Mesendoderm (in vitro differentiated cells): ENCODE measurements at regions not wholly inside any gene's neighbourhood (a gene's known extent, or its start where the extent isn't known, plus 50 kb on each side); places are given as distances from the start of the nearest gene placed in this dataset.

Source experiments
- DNase-seq: peaks from one replicate; pipeline ENCODE4 v3.0.0; 2013
- H2AK5ac ChIP-seq: 2 replicates; pipeline ENCODE4 v1.6.1; 2013; ENCODE audit warnings: low read length, inconsistent platforms
- H2BK120ac ChIP-seq: 2 replicates; pipeline ENCODE4 v1.6.1; 2013; ENCODE audit warnings: low read depth, mild to moderate bottlenecking, low read length, moderate library complexity, mixed read lengths
- H2BK15ac ChIP-seq: replicated peaks from 2 replicates; pipeline ENCODE4 v1.6.1; 2013; ENCODE audit warnings: low read depth, mild to moderate bottlenecking, moderate library complexity
- H2BK5ac ChIP-seq: 2 replicates; pipeline ENCODE4 v1.6.1; 2013; ENCODE audit warnings: low read length, inconsistent platforms
- H3K18ac ChIP-seq: 2 replicates; pipeline ENCODE4 v1.6.1; 2013; ENCODE audit warnings: mild to moderate bottlenecking, low read length, mixed read lengths
- H3K23ac ChIP-seq: one replicate; pipeline ENCODE4 v1.6.1; 2013; ENCODE audit warnings: low read length
- H3K27ac ChIP-seq: 2 replicates; pipeline ENCODE4 v1.5.1; 2013; ENCODE audit warnings: low read depth, mild to moderate bottlenecking, inconsistent platforms, low read length, moderate library complexity
- H3K27me3 ChIP-seq: 2 replicates; pipeline ENCODE4 v1.6.1; 2013; ENCODE audit warnings: low read length, control low read depth, mild to moderate bottlenecking, inconsistent platforms; ENCODE audit not compliant: insufficient read depth, poor library complexity
- H3K36me3 ChIP-seq: 2 replicates; pipeline ENCODE4 v1.6.1; 2013; ENCODE audit warnings: low read length, inconsistent platforms; ENCODE audit not compliant: control insufficient read depth, insufficient read depth
- H3K4ac ChIP-seq: one replicate; pipeline ENCODE4 v1.6.1; 2013; ENCODE audit warnings: low read depth, mild to moderate bottlenecking, low read length, moderate library complexity
- H3K4me1 ChIP-seq: 2 replicates; pipeline ENCODE4 v1.6.1; 2013; ENCODE audit warnings: low read depth, low read length, inconsistent platforms; ENCODE audit not compliant: control insufficient read depth
- H3K4me2 ChIP-seq: 2 replicates; pipeline ENCODE4 v1.6.1; 2013; ENCODE audit warnings: low read length
- H3K4me3 ChIP-seq: 2 replicates; pipeline ENCODE4 v1.5.1; 2013; ENCODE audit warnings: mild to moderate bottlenecking, low read length
- H3K56ac ChIP-seq: one replicate; pipeline ENCODE4 v1.6.1; 2013; ENCODE audit warnings: low read length
- H3K79me1 ChIP-seq: 2 replicates; pipeline ENCODE4 v1.6.1; 2013; ENCODE audit warnings: low read length, inconsistent platforms
- H3K79me2 ChIP-seq: 2 replicates; pipeline ENCODE4 v1.6.1; 2013; ENCODE audit warnings: mild to moderate bottlenecking, low read length; ENCODE audit not compliant: control insufficient read depth, insufficient read depth
- H3K9ac ChIP-seq: 2 replicates; pipeline ENCODE4 v1.6.1; 2013; ENCODE audit warnings: low read length, inconsistent platforms
- H4K5ac ChIP-seq: one replicate; pipeline ENCODE4 v1.6.1; 2013; ENCODE audit warnings: low read length
- H4K8ac ChIP-seq: one replicate; pipeline ENCODE4 v1.6.1; 2013; ENCODE audit warnings: low read depth, mild to moderate bottlenecking, control low read depth, low read length, moderate library complexity
- WGBS: extraction: QIAGEN DNeasy Blood & Tissue Kit; methylation state at CpG from one replicate; pipeline ENCODE4 v1.1.7; 2013; ENCODE audit warnings: low lambda C conversion rate, missing lambda C conversion rate; ENCODE audit not compliant: insufficient coverage; ENCODE audit errors: extremely low coverage; 5-methylcytosine and 5-hydroxymethylcytosine counted together

GRCh38 chr16:13680021-13680889, 239.7 kb upstream of the ERCC4 start:
- Histone ChIP-seq H3K79me2 (no peaks in the 10 kb centered on the region), H3K79me1 (no peaks in the 10 kb centered on the region), H4K5ac (no peak overlapping the region), H3K4ac (no peak overlapping the region), H3K56ac (no peak overlapping the region), H3K27me3 (no peaks in the 10 kb centered on the region), H3K4me3 (no peak overlapping the region), H3K4me1 (no peaks in the 10 kb centered on the region), H2AK5ac (no peak overlapping the region), H3K9ac (no peak overlapping the region), H3K27ac (no peak overlapping the region), H3K18ac (no peak overlapping the region), H3K36me3 (no peaks in the 10 kb centered on the region), H2BK5ac (no peak overlapping the region), H3K23ac (no peak overlapping the region), H2BK15ac (no peak overlapping the region), H2BK120ac (no peak overlapping the region), H4K8ac (no peak overlapping the region), H3K4me2 (no peak overlapping the region)
- WGBS, result no CpG with 5 or more reads among the region's 1 CpG
- DNase-seq, result peak; percentile 40

DNA sequence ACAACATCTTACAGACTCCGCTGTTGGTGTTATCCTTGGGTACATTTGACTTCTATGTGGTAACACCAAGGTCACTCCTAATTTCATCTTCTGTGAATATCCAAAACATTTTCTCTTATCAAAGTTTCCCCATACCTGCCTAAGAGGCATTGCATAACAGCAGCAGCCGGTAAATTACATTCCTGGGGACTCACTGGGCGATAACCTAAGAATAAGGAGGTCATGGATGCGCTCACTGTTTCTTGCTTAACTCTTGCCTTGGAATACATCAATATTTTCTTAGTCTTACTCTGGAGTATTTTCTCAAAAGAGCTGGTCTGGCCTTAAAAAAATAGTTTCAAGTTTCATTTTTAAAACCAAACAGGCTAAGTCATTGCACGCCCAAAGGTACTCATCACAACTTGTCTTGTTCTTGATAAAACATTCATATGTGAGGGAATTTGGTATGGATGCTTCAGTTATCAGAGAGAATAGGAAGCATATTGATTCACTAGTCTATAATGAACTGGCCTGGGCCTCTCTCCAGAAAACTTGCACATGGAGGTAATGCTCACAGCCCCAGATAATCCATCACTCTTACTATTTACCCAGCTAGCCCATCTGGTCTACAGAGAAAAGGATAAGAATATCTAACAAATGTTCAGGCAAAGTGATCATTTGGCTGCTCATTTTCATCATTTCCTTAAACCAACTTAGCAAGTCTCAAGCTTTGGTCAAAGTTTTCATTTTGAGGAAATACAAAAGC, 235.0 kb upstream of the ERCC4 start:
- H3K4me2 ChIP-seq, result no peak overlapping the region
- H2AK5ac ChIP-seq, result no peak overlapping the region
- H3K4me3 ChIP-seq, result no peak overlapping the region
- H3K4me1 ChIP-seq, result no peaks in the 10 kb centered on the region
- no peak overlapping the region for H3K18ac ChIP-seq
- H3K27ac ChIP-seq, result no peak overlapping the region
- H4K5ac ChIP-seq, result no peak overlapping the region
- H2BK15ac ChIP-seq, result no peak overlapping the region
- no peak overlapping the region for H2BK120ac ChIP-seq
- no peaks in the 10 kb centered on the region for H3K27me3 ChIP-seq
- H4K8ac ChIP-seq, result no peak overlapping the region
- no peak overlapping the region for H3K9ac ChIP-seq
- no peak overlapping the region for H3K4ac ChIP-seq
- DNase-seq, result no peak
- no peaks in the 10 kb centered on the region for H3K79me1 ChIP-seq
- no peaks in the 10 kb centered on the region for H3K79me2 ChIP-seq
- H3K56ac ChIP-seq, result no peak overlapping the region
- no peak overlapping the region for H3K23ac ChIP-seq
- WGBS, result no CpG with 5 or more reads among the region's 5 CpGs
- H3K36me3 ChIP-seq, result no peaks in the 10 kb centered on the region
- H2BK5ac ChIP-seq, result no peak overlapping the region

DNA sequence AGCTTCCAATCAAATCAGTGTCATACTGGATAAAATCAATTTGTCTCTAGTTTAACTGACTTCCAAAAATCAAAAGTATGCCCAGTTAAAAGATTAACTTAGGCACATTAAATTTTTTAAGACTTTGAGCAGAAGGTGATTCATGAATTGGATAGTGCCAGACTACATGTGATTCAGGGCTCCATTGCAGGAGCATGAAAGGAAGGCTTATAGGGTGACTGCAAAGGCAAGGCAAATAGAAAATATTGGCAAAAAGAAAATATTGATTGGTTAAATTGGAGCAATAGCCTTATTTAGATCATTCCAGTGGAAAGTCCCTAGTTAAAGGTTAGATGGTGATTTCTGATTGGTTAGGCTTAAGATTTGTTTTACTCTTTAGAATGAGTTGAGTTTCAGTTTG, 223.9 kb upstream of the ERCC4 start:
- no peak overlapping the region for H2BK120ac ChIP-seq
- no peaks in the 10 kb centered on the region for H3K27me3 ChIP-seq
- no peak overlapping the region for H3K4ac ChIP-seq
- no peak overlapping the region for H3K18ac ChIP-seq
- no peak for DNase-seq
- H3K79me2 ChIP-seq, result no peaks in the 10 kb centered on the region
- H3K23ac ChIP-seq, result no peak overlapping the region
- no peaks in the 10 kb centered on the region for H3K36me3 ChIP-seq
- no peaks in the 10 kb centered on the region for H3K79me1 ChIP-seq
- no peak overlapping the region for H3K56ac ChIP-seq
- H3K9ac ChIP-seq, result no peak overlapping the region
- no peak overlapping the region for H3K4me2 ChIP-seq
- H2BK15ac ChIP-seq, result no peak overlapping the region
- H4K8ac ChIP-seq, result no peak overlapping the region
- no peaks in the 10 kb centered on the region for H3K4me1 ChIP-seq
- H2BK5ac ChIP-seq, result no peak overlapping the region
- no peak overlapping the region for H3K27ac ChIP-seq
- H2AK5ac ChIP-seq, result no peak overlapping the region
- H3K4me3 ChIP-seq, result no peak overlapping the region
- no peak overlapping the region for H4K5ac ChIP-seq

DNA sequence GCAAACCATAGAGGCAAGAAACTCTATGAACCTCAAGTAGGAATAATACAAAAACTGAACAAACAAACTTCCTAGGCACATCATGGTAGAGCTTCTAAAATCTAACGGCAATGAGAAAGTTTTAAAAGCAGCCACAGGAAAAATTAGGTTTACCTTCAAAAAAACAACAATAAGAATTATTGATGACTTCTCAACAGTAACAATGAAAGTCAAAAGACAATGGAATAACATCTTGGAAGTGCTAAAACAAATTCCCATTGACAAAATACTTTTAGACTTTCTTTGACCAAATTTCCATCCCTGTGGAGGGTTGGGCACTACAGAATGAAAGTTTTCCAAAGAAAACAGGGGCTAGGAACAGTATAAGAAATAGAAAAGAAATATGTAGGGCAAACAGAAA, 222.9 kb upstream of the ERCC4 start:
- H4K5ac ChIP-seq, result no peak overlapping the region
- H3K9ac ChIP-seq, result no peak overlapping the region
- no peak overlapping the region for H4K8ac ChIP-seq
- no peaks in the 10 kb centered on the region for H3K79me2 ChIP-seq
- no peaks in the 10 kb centered on the region for H3K36me3 ChIP-seq
- H3K23ac ChIP-seq, result no peak overlapping the region
- H3K4me2 ChIP-seq, result no peak overlapping the region
- H3K4me1 ChIP-seq, result no peaks in the 10 kb centered on the region
- H3K27me3 ChIP-seq, result no peaks in the 10 kb centered on the region
- H2AK5ac ChIP-seq, result no peak overlapping the region
- H3K4ac ChIP-seq, result no peak overlapping the region
- no peak overlapping the region for H2BK120ac ChIP-seq
- H2BK5ac ChIP-seq, result no peak overlapping the region
- H3K79me1 ChIP-seq, result no peaks in the 10 kb centered on the region
- no peak overlapping the region for H3K56ac ChIP-seq
- H3K18ac ChIP-seq, result no peak overlapping the region
- WGBS, result no CpG with 5 or more reads among the region's 1 CpG
- H3K4me3 ChIP-seq, result no peak overlapping the region
- no peak overlapping the region for H3K27ac ChIP-seq
- DNase-seq, result no peak
- H2BK15ac ChIP-seq, result no peak overlapping the region

DNA sequence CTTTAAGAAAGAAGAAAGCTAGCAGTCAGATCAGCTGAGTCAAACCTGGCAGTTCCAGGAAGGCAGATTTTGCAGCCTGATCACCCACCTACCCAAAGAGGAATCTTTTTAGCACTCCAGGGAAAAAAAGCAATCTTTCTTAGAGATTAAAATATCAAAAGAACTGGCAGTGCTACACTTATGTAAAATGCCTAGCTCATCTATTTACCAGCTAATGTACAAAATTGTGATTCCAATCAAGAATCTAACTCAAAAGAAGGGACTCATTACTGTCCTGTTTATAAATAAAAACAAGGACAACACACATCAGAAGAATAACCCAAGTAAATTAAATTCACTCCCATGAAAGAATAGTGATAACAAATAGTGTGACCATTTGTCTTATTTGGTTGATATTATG, 222.4 kb upstream of the ERCC4 start:
- no peak for DNase-seq
- no peak overlapping the region for H3K27ac ChIP-seq
- H4K5ac ChIP-seq, result no peak overlapping the region
- no peak overlapping the region for H2AK5ac ChIP-seq
- H4K8ac ChIP-seq, result no peak overlapping the region
- H3K9ac ChIP-seq, result no peak overlapping the region
- no peak overlapping the region for H3K18ac ChIP-seq
- no peaks in the 10 kb centered on the region for H3K79me1 ChIP-seq
- H3K4ac ChIP-seq, result no peak overlapping the region
- no peak overlapping the region for H2BK120ac ChIP-seq
- H3K4me1 ChIP-seq, result no peaks in the 10 kb centered on the region
- no peak overlapping the region for H3K4me3 ChIP-seq
- no peak overlapping the region for H3K23ac ChIP-seq
- H2BK5ac ChIP-seq, result no peak overlapping the region
- no peak overlapping the region for H2BK15ac ChIP-seq
- H3K36me3 ChIP-seq, result no peaks in the 10 kb centered on the region
- no peak overlapping the region for H3K4me2 ChIP-seq
- no peaks in the 10 kb centered on the region for H3K27me3 ChIP-seq
- H3K56ac ChIP-seq, result no peak overlapping the region
- no peaks in the 10 kb centered on the region for H3K79me2 ChIP-seq
